DND-41 (cell line): ENCODE measurements at regions not wholly inside any gene's neighbourhood (a gene's known extent, or its start where the extent isn't known, plus 50 kb on each side); places are given as distances from the start of the nearest gene placed in this dataset.

Experiments used
- EZH2 ChIP-seq: IDR thresholded peaks from 3 replicates; pipeline ENCODE4 v1.6.1; 2012; ENCODE audit warnings: borderline replicate concordance, low read depth, mild to moderate bottlenecking, moderate library complexity, low read length, inconsistent platforms; ENCODE audit not compliant: severe bottlenecking
- TF ChIP-seq, protein P1 (sequence below): IDR thresholded peaks from 2 replicates; pipeline ENCODE4 v1.5.1; 2012; ENCODE audit warnings: borderline replicate concordance, low read length, moderate library complexity, mild to moderate bottlenecking; ENCODE audit not compliant: poor library complexity, severe bottlenecking; ENCODE audit errors: extremely low read depth

DNA sequence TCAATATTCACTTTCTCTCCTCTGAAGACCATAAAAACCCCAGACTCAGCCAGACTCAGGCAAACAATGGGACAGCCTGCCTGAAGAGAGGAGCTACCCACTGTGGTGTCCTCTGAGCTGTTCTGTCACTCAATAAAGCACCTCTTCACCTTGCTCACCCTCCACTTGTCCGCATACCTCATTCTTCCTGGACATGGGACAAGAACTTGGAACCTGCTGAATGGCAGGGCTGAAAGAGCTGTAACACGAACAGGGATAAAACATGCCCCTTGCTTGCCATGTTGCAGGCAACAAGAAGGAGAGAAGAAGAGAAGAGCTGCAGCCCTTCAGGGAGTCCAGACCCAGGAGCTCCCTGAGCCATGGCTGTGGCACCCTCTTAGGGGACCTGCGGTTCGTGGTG is 86.8 kb upstream of the SEMA6A start:
- TF ChIP-seq, protein P1, sequence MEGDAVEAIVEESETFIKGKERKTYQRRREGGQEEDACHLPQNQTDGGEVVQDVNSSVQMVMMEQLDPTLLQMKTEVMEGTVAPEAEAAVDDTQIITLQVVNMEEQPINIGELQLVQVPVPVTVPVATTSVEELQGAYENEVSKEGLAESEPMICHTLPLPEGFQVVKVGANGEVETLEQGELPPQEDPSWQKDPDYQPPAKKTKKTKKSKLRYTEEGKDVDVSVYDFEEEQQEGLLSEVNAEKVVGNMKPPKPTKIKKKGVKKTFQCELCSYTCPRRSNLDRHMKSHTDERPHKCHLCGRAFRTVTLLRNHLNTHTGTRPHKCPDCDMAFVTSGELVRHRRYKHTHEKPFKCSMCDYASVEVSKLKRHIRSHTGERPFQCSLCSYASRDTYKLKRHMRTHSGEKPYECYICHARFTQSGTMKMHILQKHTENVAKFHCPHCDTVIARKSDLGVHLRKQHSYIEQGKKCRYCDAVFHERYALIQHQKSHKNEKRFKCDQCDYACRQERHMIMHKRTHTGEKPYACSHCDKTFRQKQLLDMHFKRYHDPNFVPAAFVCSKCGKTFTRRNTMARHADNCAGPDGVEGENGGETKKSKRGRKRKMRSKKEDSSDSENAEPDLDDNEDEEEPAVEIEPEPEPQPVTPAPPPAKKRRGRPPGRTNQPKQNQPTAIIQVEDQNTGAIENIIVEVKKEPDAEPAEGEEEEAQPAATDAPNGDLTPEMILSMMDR: no peak
- no peak for TF ChIP-seq EZH2
